ENCODE measurements at regions not wholly inside any gene's neighbourhood (a gene's known extent, or its start where the extent isn't known, plus 50 kb on each side); places are given as distances from the start of the nearest gene placed in this dataset.

- no peak overlapping the region for H2BK120ac ChIP-seq (ENCODE audit: low read depth, low read length)
- H3K27ac ChIP-seq (replicated peaks; ENCODE audit: low read length): no peak overlapping the region
- H3K4ac ChIP-seq (ENCODE audit: low read length): no peak overlapping the region
- DNase-seq (ENCODE audit: low spot score): no peak
- no peak overlapping the region for H4K91ac ChIP-seq (ENCODE audit: low read depth, low read length, poor library complexity)
- H2BK5ac ChIP-seq (ENCODE audit: low read length): no peak overlapping the region
- H3K9me3 ChIP-seq (replicated peaks in 1 of 2; ENCODE audit: control insufficient read depth in 2 of 2, insufficient read depth in 1 of 2, low read depth in 1 of 2, low read length in 2 of 2): peaks cover 0 to 2% of the 10 kb centered on the region in 2 donors
- H3K4me2 ChIP-seq (ENCODE audit: insufficient read depth, low read length, poor library complexity, severe bottlenecking): no peak overlapping the region
- no peak overlapping the region for H3K14ac ChIP-seq (ENCODE audit: low read length)
- no CpG with 5 or more reads among the region's 14 CpGs for WGBS, 2 donors (ENCODE audit: extremely low coverage in 2 of 2, insufficient read length in 2 of 2, insufficient replicate concordance in 1 of 2)
- no peak overlapping the region for H3K18ac ChIP-seq (ENCODE audit: low read length)
- no peak overlapping the region for H2BK12ac ChIP-seq (ENCODE audit: low read length)
- H2AFZ ChIP-seq (ENCODE audit: low read length): no peak overlapping the region
- no peaks in the 10 kb centered on the region for H3K27me3 ChIP-seq (ENCODE audit: control insufficient read depth in 3 of 3, insufficient read depth in 3 of 3, low read depth in 1 of 3, low read length in 3 of 3)
- H4K8ac ChIP-seq (ENCODE audit: low read depth, low read length): no peak overlapping the region
- no peak overlapping the region for H3K4me3 ChIP-seq (ENCODE audit: low read length in 2 of 2)
- no peak overlapping the region for H3K23ac ChIP-seq (ENCODE audit: low read depth, low read length, poor library complexity)
- H3K36me3 ChIP-seq (replicated peaks in 1 of 2; ENCODE audit: control insufficient read depth in 2 of 2, insufficient read depth in 2 of 2, low read length in 2 of 2): no peaks in the 10 kb centered on the region
- no peaks in the 10 kb centered on the region for H3K4me1 ChIP-seq (ENCODE audit: control insufficient read depth in 2 of 2, insufficient read depth in 1 of 2, low read depth in 1 of 2, low read length in 2 of 2)
- no peak overlapping the region for H2BK15ac ChIP-seq (ENCODE audit: low read length)
- no peak overlapping the region for H2AK5ac ChIP-seq (ENCODE audit: low read depth, low read length)
- peaks cover 3% of the 10 kb centered on the region for H3K79me1 ChIP-seq (ENCODE audit: low read depth, low read length)
- no peak overlapping the region for H3K9ac ChIP-seq (ENCODE audit: low read depth, low read length, poor library complexity)
Observed at GRCh38 chr2:422676-423435, 135.0 kb upstream of the ALKAL2 start.

DNA sequence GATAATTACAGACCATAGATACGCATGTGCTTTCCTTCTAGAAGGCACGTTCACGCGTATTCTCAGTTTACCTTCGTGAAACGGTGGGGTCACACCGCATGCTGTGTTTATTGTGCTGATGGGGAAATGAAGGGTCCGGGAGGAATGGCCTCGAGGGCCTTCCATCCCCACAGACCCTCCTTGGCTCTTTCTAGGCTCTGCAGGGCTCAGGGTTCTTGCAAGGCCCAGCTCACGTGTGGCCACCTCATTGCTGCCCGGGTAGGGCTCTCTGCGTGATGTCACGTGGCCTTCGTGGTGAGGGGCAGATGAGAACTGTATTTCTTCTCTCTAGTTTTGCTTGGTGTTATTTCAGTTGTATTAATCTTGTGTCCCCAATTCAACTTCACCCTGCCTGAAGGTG, 133.5 kb upstream of the ALKAL2 start:
- no CpG with 5 or more reads among the region's 14 CpGs for WGBS, 2 donors (ENCODE audit: extremely low coverage in 2 of 2, insufficient read length in 2 of 2, insufficient replicate concordance in 1 of 2)
- no peak overlapping the region for H3K23ac ChIP-seq (ENCODE audit: low read depth, low read length, poor library complexity)
- no peaks in the 10 kb centered on the region for H3K4me1 ChIP-seq (ENCODE audit: control insufficient read depth in 2 of 2, insufficient read depth in 1 of 2, low read depth in 1 of 2, low read length in 2 of 2)
- no peak overlapping the region for H3K14ac ChIP-seq (ENCODE audit: low read length)
- no peak overlapping the region for H4K8ac ChIP-seq (ENCODE audit: low read depth, low read length)
- peaks cover 0 to 2% of the 10 kb centered on the region in 2 donors for H3K9me3 ChIP-seq (replicated peaks in 1 of 2; ENCODE audit: control insufficient read depth in 2 of 2, insufficient read depth in 1 of 2, low read depth in 1 of 2, low read length in 2 of 2)
- no peak overlapping the region for H2BK15ac ChIP-seq (ENCODE audit: low read length)
- no peak overlapping the region for H3K27ac ChIP-seq (replicated peaks; ENCODE audit: low read length)
- no peak overlapping the region for H2BK12ac ChIP-seq (ENCODE audit: low read length)
- H3K27me3 ChIP-seq (ENCODE audit: control insufficient read depth in 3 of 3, insufficient read depth in 3 of 3, low read depth in 1 of 3, low read length in 3 of 3): no peaks in the 10 kb centered on the region
- H2AK5ac ChIP-seq (ENCODE audit: low read depth, low read length): no peak overlapping the region
- no peak overlapping the region for H3K4me3 ChIP-seq (ENCODE audit: low read length in 2 of 2)
- H2AFZ ChIP-seq (ENCODE audit: low read length): no peak overlapping the region
- H2BK120ac ChIP-seq (ENCODE audit: low read depth, low read length): no peak overlapping the region
- H3K4ac ChIP-seq (ENCODE audit: low read length): no peak overlapping the region
- no peaks in the 10 kb centered on the region for H3K36me3 ChIP-seq (replicated peaks in 1 of 2; ENCODE audit: control insufficient read depth in 2 of 2, insufficient read depth in 2 of 2, low read length in 2 of 2)
- H3K9ac ChIP-seq (ENCODE audit: low read depth, low read length, poor library complexity): peak overlapping the region; percentile 73
- no peak overlapping the region for H4K91ac ChIP-seq (ENCODE audit: low read depth, low read length, poor library complexity)
- no peak overlapping the region for H3K4me2 ChIP-seq (ENCODE audit: insufficient read depth, low read length, poor library complexity, severe bottlenecking)
- no peak overlapping the region for H3K18ac ChIP-seq (ENCODE audit: low read length)
- H2BK5ac ChIP-seq (ENCODE audit: low read length): no peak overlapping the region
- DNase-seq (ENCODE audit: low spot score): no peak
- peaks cover 3% of the 10 kb centered on the region for H3K79me1 ChIP-seq (ENCODE audit: low read depth, low read length)

DNA sequence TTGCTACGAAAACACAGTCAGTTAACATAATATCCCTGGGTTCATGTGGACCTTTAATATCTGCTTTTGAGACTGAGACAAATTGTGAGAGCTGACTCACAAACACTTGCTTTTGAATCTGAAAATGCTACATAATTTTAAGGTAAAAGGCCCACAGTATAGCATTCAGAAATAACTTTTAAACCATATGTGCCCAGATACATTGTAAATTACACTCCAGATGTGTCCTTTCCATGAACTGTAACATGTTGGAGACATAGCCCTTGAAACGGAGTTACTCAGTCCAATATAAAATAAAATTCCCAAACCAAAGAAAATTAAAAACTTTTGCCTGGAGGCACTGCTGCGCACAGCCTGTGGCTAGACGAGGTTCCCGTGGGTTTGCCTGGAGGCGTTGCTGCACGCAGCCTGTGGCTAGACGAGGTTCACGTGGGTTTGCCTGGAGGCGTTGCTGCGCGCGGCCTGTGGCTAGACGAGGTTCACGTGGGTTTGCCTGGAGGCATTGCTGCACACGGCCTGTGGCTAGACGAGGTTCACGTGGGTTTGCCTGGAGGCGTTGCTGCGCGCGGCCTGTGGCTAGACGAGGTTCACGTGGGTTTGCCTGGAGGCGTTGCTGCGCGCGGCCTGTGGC, 131.9 kb upstream of the ALKAL2 start:
- no peak overlapping the region for H2BK120ac ChIP-seq (ENCODE audit: low read depth, low read length)
- no peak overlapping the region for H2AK5ac ChIP-seq (ENCODE audit: low read depth, low read length)
- no peaks in the 10 kb centered on the region for H3K36me3 ChIP-seq (replicated peaks in 1 of 2; ENCODE audit: control insufficient read depth in 2 of 2, insufficient read depth in 2 of 2, low read length in 2 of 2)
- H3K79me1 ChIP-seq (ENCODE audit: low read depth, low read length): no peaks in the 10 kb centered on the region
- DNase-seq (ENCODE audit: low spot score): no peak
- no peaks in the 10 kb centered on the region for H3K4me1 ChIP-seq (ENCODE audit: control insufficient read depth in 2 of 2, insufficient read depth in 1 of 2, low read depth in 1 of 2, low read length in 2 of 2)
- no peak overlapping the region for H2BK15ac ChIP-seq (ENCODE audit: low read length)
- no peak overlapping the region for H3K27ac ChIP-seq (replicated peaks; ENCODE audit: low read length)
- no peak overlapping the region for H4K8ac ChIP-seq (ENCODE audit: low read depth, low read length)
- no peak overlapping the region for H4K91ac ChIP-seq (ENCODE audit: low read depth, low read length, poor library complexity)
- no peak overlapping the region for H3K18ac ChIP-seq (ENCODE audit: low read length)
- peaks cover 0 to 2% of the 10 kb centered on the region in 2 donors for H3K9me3 ChIP-seq (replicated peaks in 1 of 2; ENCODE audit: control insufficient read depth in 2 of 2, insufficient read depth in 1 of 2, low read depth in 1 of 2, low read length in 2 of 2)
- H2BK5ac ChIP-seq (ENCODE audit: low read length): no peak overlapping the region
- H2AFZ ChIP-seq (ENCODE audit: low read length): peak overlapping the region; percentile 18
- WGBS, 2 donors (ENCODE audit: extremely low coverage in 2 of 2, insufficient read length in 2 of 2, insufficient replicate concordance in 1 of 2): no CpG with 5 or more reads among the region's 28 CpGs
- H3K4me2 ChIP-seq (ENCODE audit: insufficient read depth, low read length, poor library complexity, severe bottlenecking): no peak overlapping the region
- H3K9ac ChIP-seq (ENCODE audit: low read depth, low read length, poor library complexity): no peak overlapping the region
- H3K14ac ChIP-seq (ENCODE audit: low read length): no peak overlapping the region
- H3K4me3 ChIP-seq (ENCODE audit: low read length in 2 of 2): no peak overlapping the region
- H3K27me3 ChIP-seq (ENCODE audit: control insufficient read depth in 3 of 3, insufficient read depth in 3 of 3, low read depth in 1 of 3, low read length in 3 of 3): no peaks in the 10 kb centered on the region
- H3K23ac ChIP-seq (ENCODE audit: low read depth, low read length, poor library complexity): no peak overlapping the region
- no peak overlapping the region for H3K4ac ChIP-seq (ENCODE audit: low read length)
- no peak overlapping the region for H2BK12ac ChIP-seq (ENCODE audit: low read length)

DNA sequence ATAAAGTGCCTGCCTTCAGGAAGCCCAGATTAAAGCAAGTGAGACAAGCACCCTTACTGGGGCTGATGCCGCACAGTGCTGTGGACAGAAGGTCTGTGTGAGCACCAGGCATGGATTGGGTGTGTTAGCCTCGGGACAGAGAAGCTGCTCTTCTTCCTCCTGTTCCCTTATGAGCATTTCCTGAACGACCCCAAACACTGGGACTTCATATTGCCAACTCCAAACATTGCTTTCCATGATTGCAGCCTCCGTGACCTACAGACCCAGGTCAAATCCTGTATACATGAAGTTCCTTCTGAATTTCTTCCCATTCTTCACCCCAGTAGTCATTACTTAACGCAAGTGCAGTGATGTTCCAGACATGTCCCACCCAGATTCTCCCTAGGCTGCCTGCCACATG, 129.8 kb upstream of the ALKAL2 start:
- WGBS, 2 donors (ENCODE audit: extremely low coverage in 2 of 2, insufficient read length in 2 of 2, insufficient replicate concordance in 1 of 2): no CpG with 5 or more reads among the region's 5 CpGs

More for the DNA sequence above, 129.8 kb upstream of the ALKAL2 start:
- no peak overlapping the region for H3K4me2 ChIP-seq (ENCODE audit: insufficient read depth, low read length, poor library complexity, severe bottlenecking)
- no peak overlapping the region for H3K4ac ChIP-seq (ENCODE audit: low read length)
- no peak overlapping the region for H3K9ac ChIP-seq (ENCODE audit: low read depth, low read length, poor library complexity)
- H3K27me3 ChIP-seq (ENCODE audit: control insufficient read depth in 3 of 3, insufficient read depth in 3 of 3, low read depth in 1 of 3, low read length in 3 of 3): no peaks in the 10 kb centered on the region
- no peak overlapping the region for H3K4me3 ChIP-seq (ENCODE audit: low read length in 2 of 2)
- no peak overlapping the region for H3K14ac ChIP-seq (ENCODE audit: low read length)
- no peaks in the 10 kb centered on the region for H3K79me1 ChIP-seq (ENCODE audit: low read depth, low read length)
- no peak overlapping the region for H3K18ac ChIP-seq (ENCODE audit: low read length)
- H3K23ac ChIP-seq (ENCODE audit: low read depth, low read length, poor library complexity): no peak overlapping the region
- H4K8ac ChIP-seq (ENCODE audit: low read depth, low read length): no peak overlapping the region
- no peak overlapping the region for H2BK12ac ChIP-seq (ENCODE audit: low read length)
- no peak overlapping the region for H4K91ac ChIP-seq (ENCODE audit: low read depth, low read length, poor library complexity)
- H3K36me3 ChIP-seq (replicated peaks in 1 of 2; ENCODE audit: control insufficient read depth in 2 of 2, insufficient read depth in 2 of 2, low read length in 2 of 2): no peaks in the 10 kb centered on the region
- H2BK5ac ChIP-seq (ENCODE audit: low read length): no peak overlapping the region
- H2BK120ac ChIP-seq (ENCODE audit: low read depth, low read length): no peak overlapping the region
- H2AK5ac ChIP-seq (ENCODE audit: low read depth, low read length): no peak overlapping the region
- H3K9me3 ChIP-seq (replicated peaks in 1 of 2; ENCODE audit: control insufficient read depth in 2 of 2, insufficient read depth in 1 of 2, low read depth in 1 of 2, low read length in 2 of 2): peaks cover 0 to 7% of the 10 kb centered on the region in 2 donors
- H2AFZ ChIP-seq (ENCODE audit: low read length): no peak overlapping the region
- H2BK15ac ChIP-seq (ENCODE audit: low read length): no peak overlapping the region
- H3K4me1 ChIP-seq (ENCODE audit: control insufficient read depth in 2 of 2, insufficient read depth in 1 of 2, low read depth in 1 of 2, low read length in 2 of 2): no peaks in the 10 kb centered on the region
- DNase-seq (ENCODE audit: low spot score): no peak
- no peak overlapping the region for H3K27ac ChIP-seq (replicated peaks; ENCODE audit: low read length)

All from neuronal stem cell (in vitro differentiated cells).